H1 (cell line): ENCODE measurements at regions not wholly inside any gene's neighbourhood (a gene's known extent, or its start where the extent isn't known, plus 50 kb on each side); places are given as distances from the start of the nearest gene placed in this dataset.

Source experiments
- CTCF ChIA-PET: fragments of 300-600 bp; sonication (Branson Sonifier 250); formaldehyde crosslinking; loops from one replicate; lab custom pipeline; 2021; ENCODE audit not compliant: partially characterized antibody; lab: Charles Lee
- POLR2A ChIA-PET: fragments of 300-600 bp; sonication (Branson Sonifier 250); formaldehyde crosslinking; loops from one replicate; lab custom pipeline; 2021; ENCODE audit warnings: inconsistent platforms; ENCODE audit not compliant: partially characterized antibody; lab: Charles Lee
- DNase-seq, 2 experiments: peaks; one replicate each; pipeline versions ENCODE4 v3.0.0 to v3.0.0-alpha.2; 2010 to 2022; ENCODE audit warnings: low spot score in 2 of 2, low read depth in 1 of 2, mixed read lengths in 1 of 2
- FAIRE-seq: peaks from 2 replicates; lab custom pipeline; 2011; peaks lifted over from hg19 to GRCh38; lab: Jason Lieb, UNC
- H2AFZ ChIP-seq: 2 replicates; pipeline ENCODE4 v1.8.1; 2012; ENCODE audit warnings: low read length, inconsistent platforms
- H2AK5ac ChIP-seq: 2 replicates; pipeline ENCODE4 v1.6.1; 2013; ENCODE audit warnings: low read depth, low read length
- H2BK120ac ChIP-seq: replicated peaks from 2 replicates; pipeline ENCODE3; 2013; ENCODE audit warnings: low read depth, low read length, inconsistent platforms
- H2BK12ac ChIP-seq: 2 replicates; pipeline ENCODE4 v1.6.1; 2013; ENCODE audit warnings: low read depth, low read length
- H2BK15ac ChIP-seq: 2 replicates; pipeline ENCODE4 v1.6.1; 2013; ENCODE audit warnings: low read length
- H2BK20ac ChIP-seq: 2 replicates; pipeline ENCODE4 v1.6.1; 2013; ENCODE audit warnings: low read length
- H2BK5ac ChIP-seq: 2 replicates; pipeline ENCODE4 v1.6.1; 2013; ENCODE audit warnings: low read depth, low read length
- H3K14ac ChIP-seq: 2 replicates; pipeline ENCODE4 v1.6.1; 2013; ENCODE audit warnings: inconsistent platforms; ENCODE audit not compliant: insufficient read length
- H3K18ac ChIP-seq: 2 replicates; pipeline ENCODE4 v1.6.1; 2013; ENCODE audit warnings: low read length; ENCODE audit errors: extremely low read depth
- H3K23ac ChIP-seq: 2 replicates; pipeline ENCODE4 v1.6.1; 2013; ENCODE audit warnings: inconsistent platforms; ENCODE audit not compliant: insufficient read length
- H3K23me2 ChIP-seq: 2 replicates; pipeline ENCODE4 v1.6.1; 2013; ENCODE audit warnings: low read depth, low read length
- H3K27ac ChIP-seq: 2 replicates; pipeline ENCODE4 v1.6.1; 2011; ENCODE audit warnings: low read depth, low read length, inconsistent platforms
- H3K27me3 ChIP-seq, 4 experiments: replicated peaks in 1 of 4; 1 replicate in 1 of 4; 2 replicates in 3 of 4; pipeline versions ENCODE4 v1.6.1 to v1.8.1; 2011 to 2013; ENCODE audit warnings: low read length in 3 of 4, mild to moderate bottlenecking in 3 of 4, inconsistent platforms in 2 of 4, mixed read lengths in 2 of 4, moderate library complexity in 1 of 4; ENCODE audit not compliant: control insufficient read depth in 3 of 4, insufficient read depth in 3 of 4; ENCODE audit errors: extremely low read depth in 1 of 4
- H3K36me3 ChIP-seq, 4 experiments: 2 replicates each; pipeline versions ENCODE4 v1.6.1 to v1.8.1; 2011 to 2013; ENCODE audit warnings: mild to moderate bottlenecking in 4 of 4, low read length in 3 of 4, moderate library complexity in 2 of 4, control low read depth in 1 of 4, inconsistent platforms in 1 of 4; ENCODE audit not compliant: insufficient read depth in 4 of 4, control insufficient read depth in 2 of 4
- H3K4ac ChIP-seq: replicated peaks from 2 replicates; pipeline ENCODE3; 2013; ENCODE audit warnings: low read length, low read depth, mixed read lengths, inconsistent platforms; ENCODE audit not compliant: insufficient read length
- H3K4me1 ChIP-seq, 4 experiments: replicated peaks in 1 of 4; 1 replicate in 1 of 4; 2 replicates in 3 of 4; pipeline versions ENCODE4 v1.6.1 to v1.8.1; 2011 to 2013; ENCODE audit warnings: low read length in 3 of 4, inconsistent platforms in 2 of 4, mixed read lengths in 1 of 4; ENCODE audit not compliant: insufficient read depth in 4 of 4, control insufficient read depth in 3 of 4
- H3K4me2 ChIP-seq, 2 experiments: 2 replicates each; pipeline versions ENCODE4 v1.6.1 to v1.8.1; 2011 to 2013; ENCODE audit warnings: low read depth in 2 of 2, low read length in 2 of 2, control low read depth in 1 of 2, inconsistent platforms in 1 of 2, mild to moderate bottlenecking in 1 of 2; ENCODE audit not compliant: insufficient read depth in 1 of 2
- H3K4me3 ChIP-seq, 4 experiments: fragments of 200-600, 300-600 bp in 1 of 4; sonication (generic), shearing (Covaris generic), sonication (Bioruptor Twin) in 1 of 4; 2 replicates each; pipeline versions ENCODE4 v1.5.1 to v1.8.1; 2011 to 2016; ENCODE audit warnings: low read length in 4 of 4, low read depth in 3 of 4, control low read depth in 2 of 4, inconsistent platforms in 2 of 4, mild to moderate bottlenecking in 2 of 4, mixed read lengths in 1 of 4, moderate library complexity in 1 of 4; ENCODE audit not compliant: insufficient read depth in 2 of 4; ENCODE audit errors: extremely low read depth in 1 of 4
- H3K56ac ChIP-seq: replicated peaks from 2 replicates; pipeline ENCODE3; 2013; ENCODE audit warnings: low read depth, mild to moderate bottlenecking, mixed read lengths, low read length, inconsistent platforms; ENCODE audit not compliant: insufficient read length
- H3K79me1 ChIP-seq: 2 replicates; pipeline ENCODE4 v1.6.1; 2013; ENCODE audit warnings: low read depth, low read length, control low read depth
- H3K79me2 ChIP-seq, 2 experiments: 2 replicates each; pipeline versions ENCODE4 v1.6.1 to v1.8.1; 2012 to 2013; ENCODE audit warnings: low read length in 2 of 2, mild to moderate bottlenecking in 2 of 2, inconsistent platforms in 1 of 2; ENCODE audit not compliant: insufficient read depth in 2 of 2, control insufficient read depth in 1 of 2
- H3K9ac ChIP-seq, 4 experiments: replicated peaks in 1 of 4; 1 replicate in 1 of 4; 2 replicates in 3 of 4; pipeline versions ENCODE4 v1.6.1 to v1.8.1; 2011 to 2013; ENCODE audit warnings: low read depth in 3 of 4, low read length in 3 of 4, control low read depth in 2 of 4, mild to moderate bottlenecking in 2 of 4, moderate library complexity in 2 of 4, inconsistent platforms in 1 of 4; ENCODE audit errors: extremely low read depth in 1 of 4
- H3K9me3 ChIP-seq, 2 experiments: 2 replicates each; pipeline versions ENCODE4 v1.6.1 to v1.8.1; 2012 to 2013; ENCODE audit warnings: mild to moderate bottlenecking in 2 of 2, moderate library complexity in 2 of 2, control low read depth in 1 of 2, inconsistent platforms in 1 of 2, low read depth in 1 of 2, low read length in 1 of 2, mixed read lengths in 1 of 2; ENCODE audit not compliant: insufficient read depth in 2 of 2
- H4K20me1 ChIP-seq, 2 experiments: replicated peaks in 1 of 2; 2 replicates each; pipeline versions ENCODE3 to v1.8.1; 2011 to 2013; ENCODE audit warnings: inconsistent platforms in 2 of 2, low read length in 2 of 2, mild to moderate bottlenecking in 1 of 2; ENCODE audit not compliant: insufficient read depth in 2 of 2, control insufficient read depth in 1 of 2
- H4K5ac ChIP-seq: 2 replicates; pipeline ENCODE4 v1.6.1; 2013; ENCODE audit warnings: low read length, low read depth, mixed read lengths, inconsistent platforms; ENCODE audit not compliant: insufficient read length
- H4K8ac ChIP-seq: 2 replicates; pipeline ENCODE4 v1.8.0; 2013; ENCODE audit warnings: mild to moderate bottlenecking, moderate library complexity, low read length, inconsistent platforms; ENCODE audit not compliant: insufficient read depth; ENCODE audit errors: extremely low read depth
- H4K91ac ChIP-seq: replicated peaks from 2 replicates; pipeline ENCODE3; 2013; ENCODE audit warnings: low read length, mixed read lengths, inconsistent platforms; ENCODE audit not compliant: insufficient read length
- CEBPB ChIP-seq: IDR thresholded peaks from 2 replicates; pipeline ENCODE4 v1.6.1; 2012; ENCODE audit warnings: low read depth, low read length
- POU5F1 ChIP-seq: IDR thresholded peaks from 2 replicates; pipeline ENCODE4 v1.6.1; 2011; ENCODE audit warnings: low read depth, mild to moderate bottlenecking, low read length, moderate library complexity
- RAD21 ChIP-seq, 2 experiments: IDR thresholded peaks in 1 of 2; conservative IDR thresholded peaks in 1 of 2; 2 replicates each; pipeline ENCODE4 v1.6.1; 2011; ENCODE audit warnings: low read depth in 2 of 2, low read length in 2 of 2, improper control_type of control experiment in 1 of 2, inconsistent platforms in 1 of 2, mild to moderate bottlenecking in 1 of 2, moderate library complexity in 1 of 2
- TBP ChIP-seq: IDR thresholded peaks from 2 replicates; pipeline ENCODE4 v1.6.1; 2011; ENCODE audit warnings: low read depth, low read length, improper control_type of control experiment
- WGBS, 2 experiments: shearing (Covaris generic) in 1 of 2; methylation state at CpG; one replicate each; pipeline versions ENCODE4 v1.1.6 to v1.1.7; 2013 to 2015; ENCODE audit warnings: low lambda C conversion rate in 2 of 2, mixed read lengths in 2 of 2, inconsistent platforms in 1 of 2, low coverage in 1 of 2, missing lambda C conversion rate in 1 of 2; ENCODE audit not compliant: insufficient replicate concordance in 2 of 2, insufficient coverage in 1 of 2, insufficient read length in 1 of 2; ENCODE audit errors: extremely low coverage in 1 of 2, missing lambda C conversion rate in 1 of 2; 5-methylcytosine and 5-hydroxymethylcytosine counted together
- TF ChIP-seq, protein P1 (sequence below): IDR thresholded peaks from 2 replicates; pipeline ENCODE4 v1.6.1; 2012; ENCODE audit warnings: inconsistent platforms

GRCh38 chr13:107200491-107200890 lies 632.6 kb upstream of the ARGLU1 start:
- no peak overlapping the region for H3K4me3 ChIP-seq
- H4K8ac ChIP-seq: no peak overlapping the region
- no peaks in the 10 kb centered on the region for H4K20me1 ChIP-seq
- H3K79me1 ChIP-seq: no peaks in the 10 kb centered on the region
- no peak overlapping the region for H3K23ac ChIP-seq
- H3K79me2 ChIP-seq: no peaks in the 10 kb centered on the region
- ChIA-PET CTCF (interaction anchor here (1.3 kb wide), 1 partner anchor 12 kb away, joined by 3 read pairs; no protein-coding TSS in a partner anchor), POLR2A (no interaction called here)
- H4K5ac ChIP-seq: no peak overlapping the region
- H3K27ac ChIP-seq: no peak overlapping the region
- no peak overlapping the region for H2BK20ac ChIP-seq
- peaks cover 0 to 3% of the 10 kb centered on the region in 2 experiments; a peak in 1 of 4 replicates for H3K9me3 ChIP-seq
- FAIRE-seq (no peak), DNase-seq (no peak)
- H2BK120ac ChIP-seq: no peak overlapping the region
- no peak overlapping the region for H3K14ac ChIP-seq
- no peak overlapping the region for H2BK12ac ChIP-seq
- TF ChIP-seq CEBPB (no peak), POU5F1 (no peak), RAD21 (IDR thresholded peaks at IDR 0.05 in 1 of 2, conservative IDR thresholded peaks at IDR 0.05 in 1 of 2; ENCODE audit: low read depth in 2 of 2, low read length in 2 of 2) (no peak), TBP (no peak)
- TF ChIP-seq, protein P1, sequence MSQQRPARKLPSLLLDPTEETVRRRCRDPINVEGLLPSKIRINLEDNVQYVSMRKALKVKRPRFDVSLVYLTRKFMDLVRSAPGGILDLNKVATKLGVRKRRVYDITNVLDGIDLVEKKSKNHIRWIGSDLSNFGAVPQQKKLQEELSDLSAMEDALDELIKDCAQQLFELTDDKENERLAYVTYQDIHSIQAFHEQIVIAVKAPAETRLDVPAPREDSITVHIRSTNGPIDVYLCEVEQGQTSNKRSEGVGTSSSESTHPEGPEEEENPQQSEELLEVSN: no peak
- no peaks in the 10 kb centered on the region for H3K23me2 ChIP-seq
- H3K4me1 ChIP-seq: no peaks in the 10 kb centered on the region; a peak in 1 of 7 replicates
- no peak overlapping the region for H2AFZ ChIP-seq
- H3K4ac ChIP-seq: no peak overlapping the region
- no peak overlapping the region for H3K9ac ChIP-seq
- 87% methylated on average over 6 of the region's 6 CpGs; no CpG with 5 or more reads in 1 of the 2 experiments for WGBS, 2 experiments
- no peaks in the 10 kb centered on the region for H3K27me3 ChIP-seq
- H3K36me3 ChIP-seq: no peaks in the 10 kb centered on the region
- no peak overlapping the region for H2AK5ac ChIP-seq
- no peak overlapping the region for H3K4me2 ChIP-seq
- H3K18ac ChIP-seq: no peak overlapping the region
- H2BK15ac ChIP-seq: no peak overlapping the region
- no peak overlapping the region for H3K56ac ChIP-seq
- H4K91ac ChIP-seq: no peak overlapping the region
- H2BK5ac ChIP-seq: no peak overlapping the region
